ENCODE measurements at regions not wholly inside any gene's neighbourhood (a gene's known extent, or its start where the extent isn't known, plus 50 kb on each side); places are given as distances from the start of the nearest gene placed in this dataset.

GRCh38 chr2:145138626-145139025 is 618.7 kb upstream of the ZEB2 start:
- no peak for TF ChIP-seq PBX3 (CRISPR knock-in tag; IDR thresholded peaks at IDR 0.05)
- no peak for TF ChIP-seq YY2 (tag by site-specific recombination; IDR thresholded peaks at IDR 0.05)
- no peak for TF ChIP-seq ZNF449 (tag by site-specific recombination; IDR thresholded peaks at IDR 0.05)
- TF ChIP-seq ZBTB7A (tag by site-specific recombination; IDR thresholded peaks at IDR 0.05; ENCODE audit: low read depth), result no peak
- no peak for TF ChIP-seq CTCF (tag by site-specific recombination; IDR thresholded peaks at IDR 0.05)
- TF ChIP-seq ZNF549 (tag by site-specific recombination; IDR thresholded peaks at IDR 0.05), result no peak
- no peak for TF ChIP-seq ZNF274 (IDR thresholded peaks at IDR 0.05; ENCODE audit: low read length)
- no peak for TF ChIP-seq ZNF274 (tag by site-specific recombination; IDR thresholded peaks at IDR 0.05; ENCODE audit: borderline replicate concordance)
- TF ChIP-seq ZNF792 (tag by site-specific recombination; IDR thresholded peaks at IDR 0.05), result no peak
- TF ChIP-seq ZNF362 (tag by site-specific recombination; IDR thresholded peaks at IDR 0.05), result no peak
- TF ChIP-seq KLF16 (tag by site-specific recombination; IDR thresholded peaks at IDR 0.05), result no peak
- TF ChIP-seq ZNF692 (tag by site-specific recombination; IDR thresholded peaks at IDR 0.05), result no peak

Measured in HEK293 (cell line).